ENCODE measurements at regions not wholly inside any gene's neighbourhood (a gene's known extent, or its start where the extent isn't known, plus 50 kb on each side); places are given as distances from the start of the nearest gene placed in this dataset.
"Not testable (repeated sequence)": the region's sequence is repeated elsewhere in the genome, so short reads cannot be mapped to it uniquely, and the experiment has no call there.

- no peak overlapping the region for H3K27ac ChIP-seq
- H3K27me3 ChIP-seq = no peaks in the 10 kb centered on the region
- no peak for FAIRE-seq
- H3K36me3 ChIP-seq = no peaks in the 10 kb centered on the region
- H3K4me3 ChIP-seq = no peak overlapping the region
- ATAC-seq = no peak
- no peak for DNase-seq
- no peak for TF ChIP-seq CTCF (IDR thresholded peaks at IDR 0.05)
- no peaks in the 10 kb centered on the region for H3K9me3 ChIP-seq
- intact Hi-C loops (cut with DNase I) = no loop called here
- H3K4me1 ChIP-seq = no peaks in the 10 kb centered on the region
- 45 to 68% methylated on average over 3 of the region's 3 CpGs for WGBS, 2 donors
Measured at GRCh38 chr3:61401359-61401758, 150.1 kb upstream of the FHIT start.

- Histone ChIP-seq H3K4me3 (no peak overlapping the region), H3K27ac (no peak overlapping the region), H3K36me3 (no peaks in the 10 kb centered on the region), H3K9me3 (no peaks in the 10 kb centered on the region), H3K4me1 (no peaks in the 10 kb centered on the region), H3K27me3 (no peaks in the 10 kb centered on the region)
- DNase-seq (no peak), FAIRE-seq (no peak), ATAC-seq (no peak)
- no peak for TF ChIP-seq CTCF (IDR thresholded peaks at IDR 0.05)
- WGBS, 2 donors = 98 to 100% methylated on average over 1 of the region's 1 CpG
- intact Hi-C loops (cut with DNase I) = no loop called here
Measured at GRCh38 chr3:61407397-61407796, 154.0 kb upstream of the PTPRG start.

GRCh38 chr3:61409638-61410037 is 151.7 kb upstream of the PTPRG start:
- no peak for FAIRE-seq

GRCh38 chr3:61410358-61410757 is 151.0 kb upstream of the PTPRG start:
- intact Hi-C loops (cut with DNase I); H3K27ac ChIP-seq; H3K36me3 ChIP-seq; FAIRE-seq; H3K4me1 ChIP-seq; H3K4me3 ChIP-seq; DNase-seq; H3K9me3 ChIP-seq; H3K27me3 ChIP-seq; ATAC-seq: not testable (repeated sequence)
- WGBS, 2 donors = 65 to 83% methylated on average over 4 of the region's 4 CpGs

More at GRCh38 chr3:61409638-61410037, 151.7 kb upstream of the PTPRG start:
- no peak for DNase-seq
- Histone ChIP-seq H3K27ac (no peak overlapping the region), H3K9me3 (no peaks in the 10 kb centered on the region), H3K4me1 (no peaks in the 10 kb centered on the region), H3K4me3 (no peak overlapping the region), H3K36me3 (no peaks in the 10 kb centered on the region), H3K27me3 (no peaks in the 10 kb centered on the region)
- TF ChIP-seq CTCF (IDR thresholded peaks at IDR 0.05) = no peak
- intact Hi-C loops (cut with DNase I) = no loop called here
- no peak for ATAC-seq
- WGBS, 2 donors = 60 to 79% methylated on average over 3 of the region's 3 CpGs

- intact Hi-C loops (cut with DNase I) = no loop called here
- 92 to 94% methylated on average over 3 of the region's 3 CpGs for WGBS, 2 donors
- no peak for TF ChIP-seq CTCF (IDR thresholded peaks at IDR 0.05)
- Histone ChIP-seq H3K4me3 (no peak overlapping the region), H3K27ac (no peak overlapping the region), H3K9me3 (no peaks in the 10 kb centered on the region), H3K27me3 (no peaks in the 10 kb centered on the region), H3K4me1 (no peaks in the 10 kb centered on the region), H3K36me3 (no peaks in the 10 kb centered on the region)
- ATAC-seq (no peak), DNase-seq (no peak), FAIRE-seq (no peak)
Measured at GRCh38 chr3:61411009-61411662, 150.2 kb upstream of the PTPRG start.

Data from pancreas (tissue), 10 donors.